ENCODE measurements at regions not wholly inside any gene's neighbourhood (a gene's known extent, or its start where the extent isn't known, plus 50 kb on each side); places are given as distances from the start of the nearest gene placed in this dataset.

DNA sequence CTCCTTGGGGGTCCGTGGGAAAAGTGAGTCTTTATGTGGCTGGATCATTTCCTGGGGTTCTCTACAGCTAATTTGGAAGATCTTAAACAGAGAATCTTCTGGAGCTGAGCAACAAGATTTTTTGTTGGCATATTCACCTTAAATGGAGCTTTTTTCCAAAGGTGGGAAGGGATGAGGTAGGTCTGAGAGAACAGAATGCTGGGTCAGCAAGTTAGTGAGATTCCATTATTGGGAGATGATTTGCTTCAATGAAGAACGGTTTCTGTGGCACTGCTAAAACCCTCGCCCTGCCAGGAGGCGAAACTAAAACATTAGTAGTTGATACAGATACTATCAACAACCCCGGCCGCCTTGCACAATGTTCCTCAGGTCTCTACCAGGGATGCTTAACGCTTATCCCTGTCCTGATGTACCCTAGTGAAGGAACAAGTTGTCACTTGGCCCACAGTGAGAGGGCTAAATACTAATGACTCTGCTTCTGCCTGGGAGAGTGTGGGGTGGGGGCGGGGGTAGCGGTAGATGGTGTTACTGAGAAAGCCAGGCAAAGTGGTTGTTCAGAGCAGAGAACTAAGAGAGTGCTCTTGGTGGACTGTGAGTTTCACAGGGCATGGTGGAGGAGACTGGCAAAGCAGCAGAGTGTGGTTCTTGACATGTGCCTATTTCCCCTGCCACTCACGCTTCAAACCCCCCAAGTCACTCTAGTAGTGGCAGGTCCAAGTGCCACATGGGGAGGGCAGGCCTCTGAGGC is 63.7 kb upstream of the CYP2D6 start:
- TF ChIP-seq, protein P1, sequence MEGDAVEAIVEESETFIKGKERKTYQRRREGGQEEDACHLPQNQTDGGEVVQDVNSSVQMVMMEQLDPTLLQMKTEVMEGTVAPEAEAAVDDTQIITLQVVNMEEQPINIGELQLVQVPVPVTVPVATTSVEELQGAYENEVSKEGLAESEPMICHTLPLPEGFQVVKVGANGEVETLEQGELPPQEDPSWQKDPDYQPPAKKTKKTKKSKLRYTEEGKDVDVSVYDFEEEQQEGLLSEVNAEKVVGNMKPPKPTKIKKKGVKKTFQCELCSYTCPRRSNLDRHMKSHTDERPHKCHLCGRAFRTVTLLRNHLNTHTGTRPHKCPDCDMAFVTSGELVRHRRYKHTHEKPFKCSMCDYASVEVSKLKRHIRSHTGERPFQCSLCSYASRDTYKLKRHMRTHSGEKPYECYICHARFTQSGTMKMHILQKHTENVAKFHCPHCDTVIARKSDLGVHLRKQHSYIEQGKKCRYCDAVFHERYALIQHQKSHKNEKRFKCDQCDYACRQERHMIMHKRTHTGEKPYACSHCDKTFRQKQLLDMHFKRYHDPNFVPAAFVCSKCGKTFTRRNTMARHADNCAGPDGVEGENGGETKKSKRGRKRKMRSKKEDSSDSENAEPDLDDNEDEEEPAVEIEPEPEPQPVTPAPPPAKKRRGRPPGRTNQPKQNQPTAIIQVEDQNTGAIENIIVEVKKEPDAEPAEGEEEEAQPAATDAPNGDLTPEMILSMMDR (IDR thresholded peaks at IDR 0.05) = no peak
- TF ChIP-seq POLR2A (IDR thresholded peaks at IDR 0.05) = no peak
